ENCODE measurements at regions not wholly inside any gene's neighbourhood (a gene's known extent, or its start where the extent isn't known, plus 50 kb on each side); places are given as distances from the start of the nearest gene placed in this dataset.

DNA sequence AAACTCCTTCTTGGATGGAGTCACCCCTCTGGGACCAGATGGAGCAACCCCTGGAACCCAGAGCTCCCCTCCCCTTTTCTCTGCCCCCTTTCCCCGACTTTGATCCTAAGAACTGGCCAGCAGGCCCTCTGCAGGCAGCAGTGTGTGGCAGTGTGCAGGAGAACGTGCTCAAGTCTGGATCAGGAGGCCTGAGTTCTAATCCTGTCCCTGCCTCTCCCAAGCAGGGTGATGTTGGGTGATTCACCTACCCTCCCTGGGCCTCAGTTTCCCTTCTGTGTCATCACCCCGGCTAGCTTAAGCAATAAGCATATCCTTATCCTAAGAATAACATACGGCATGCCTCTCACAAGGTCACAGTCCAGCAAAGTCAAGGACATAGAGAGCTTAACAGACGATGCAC, 67.6 kb downstream of the C9orf50 start:
- TF ChIP-seq, protein P1, sequence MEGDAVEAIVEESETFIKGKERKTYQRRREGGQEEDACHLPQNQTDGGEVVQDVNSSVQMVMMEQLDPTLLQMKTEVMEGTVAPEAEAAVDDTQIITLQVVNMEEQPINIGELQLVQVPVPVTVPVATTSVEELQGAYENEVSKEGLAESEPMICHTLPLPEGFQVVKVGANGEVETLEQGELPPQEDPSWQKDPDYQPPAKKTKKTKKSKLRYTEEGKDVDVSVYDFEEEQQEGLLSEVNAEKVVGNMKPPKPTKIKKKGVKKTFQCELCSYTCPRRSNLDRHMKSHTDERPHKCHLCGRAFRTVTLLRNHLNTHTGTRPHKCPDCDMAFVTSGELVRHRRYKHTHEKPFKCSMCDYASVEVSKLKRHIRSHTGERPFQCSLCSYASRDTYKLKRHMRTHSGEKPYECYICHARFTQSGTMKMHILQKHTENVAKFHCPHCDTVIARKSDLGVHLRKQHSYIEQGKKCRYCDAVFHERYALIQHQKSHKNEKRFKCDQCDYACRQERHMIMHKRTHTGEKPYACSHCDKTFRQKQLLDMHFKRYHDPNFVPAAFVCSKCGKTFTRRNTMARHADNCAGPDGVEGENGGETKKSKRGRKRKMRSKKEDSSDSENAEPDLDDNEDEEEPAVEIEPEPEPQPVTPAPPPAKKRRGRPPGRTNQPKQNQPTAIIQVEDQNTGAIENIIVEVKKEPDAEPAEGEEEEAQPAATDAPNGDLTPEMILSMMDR (IDR thresholded peaks at IDR 0.05), result no peak
- TF ChIP-seq POLR2AphosphoS5 (IDR thresholded peaks at IDR 0.05) (no peak), EP300 (IDR thresholded peaks at IDR 0.05) (no peak)
